ENCODE measurements at regions not wholly inside any gene's neighbourhood (a gene's known extent, or its start where the extent isn't known, plus 50 kb on each side); places are given as distances from the start of the nearest gene placed in this dataset.

GRCh38 chr11:77530879-77531278 lies 57.0 kb upstream of the PAK1 start:
- no peak overlapping the region for H3K27ac ChIP-seq (ENCODE audit: low read depth)
- no peak overlapping the region for H3K4me2 ChIP-seq
- H3K4me1 Mint-ChIP-seq, result peaks cover 16% of the 10 kb centered on the region
- ATAC-seq (no peak), DNase-seq (ENCODE audit: low spot score) (peak; percentile 38)
- H3F3A ChIP-seq (replicated peaks; ENCODE audit: low read depth), result no peaks in the 10 kb centered on the region
- H2AFZ ChIP-seq, result peak overlapping the region; percentile 52; the same call in 1 of the 2 replicates
- H3K27me3 ChIP-seq (ENCODE audit: insufficient read depth), result no peaks in the 10 kb centered on the region
- H3K27me3 Mint-ChIP-seq (ENCODE audit: insufficient read depth, low read depth, poor library complexity), result peaks cover 2% of the 10 kb centered on the region
- no peaks in the 10 kb centered on the region for H4K20me1 ChIP-seq (replicated peaks; ENCODE audit: insufficient read depth)
- no peaks in the 10 kb centered on the region for H3K36me3 Mint-ChIP-seq (ENCODE audit: low read depth)
- H3K4me3 ChIP-seq, result no peak overlapping the region
- no peaks in the 10 kb centered on the region for H3K9me3 Mint-ChIP-seq
- H3K79me2 ChIP-seq (replicated peaks; ENCODE audit: insufficient read depth), result no peaks in the 10 kb centered on the region
- TF ChIP-seq ZNF114 (CRISPR knock-in tag; IDR thresholded peaks at IDR 0.05), result no peak
- peak in 1 of 2 experiments; percentile 52; a peak in 2 of 4 replicates for TF ChIP-seq CTCF (conservative IDR thresholded peaks at IDR 0.05; ENCODE audit: low read depth in 2 of 2)
- no peak overlapping the region for H3K4me3 Mint-ChIP-seq
- peaks cover 18% of the 10 kb centered on the region for H3K4me1 ChIP-seq (ENCODE audit: insufficient read depth)
- H3K27ac Mint-ChIP-seq, result no peak overlapping the region
- no peaks in the 10 kb centered on the region for H3K36me3 ChIP-seq (ENCODE audit: insufficient read depth)
- no peaks in the 10 kb centered on the region for H3K9me2 ChIP-seq (ENCODE audit: insufficient read depth)

- ATAC-seq, result peak; percentile 73
- H3K4me1 Mint-ChIP-seq, result peaks cover 18% of the 10 kb centered on the region
- peaks cover 21% of the 10 kb centered on the region for H3K4me1 ChIP-seq (ENCODE audit: insufficient read depth)
- no peak overlapping the region for H3K27ac Mint-ChIP-seq
- no peaks in the 10 kb centered on the region for H4K20me1 ChIP-seq (replicated peaks; ENCODE audit: insufficient read depth)
- H3K36me3 ChIP-seq (ENCODE audit: insufficient read depth), result no peaks in the 10 kb centered on the region
- DNase-seq (ENCODE audit: low spot score), result no peak
- no peak overlapping the region for H3K4me2 ChIP-seq
- no peaks in the 10 kb centered on the region for H3K36me3 Mint-ChIP-seq (ENCODE audit: low read depth)
- H3F3A ChIP-seq (replicated peaks; ENCODE audit: low read depth), result no peaks in the 10 kb centered on the region
- no peaks in the 10 kb centered on the region for H3K79me2 ChIP-seq (replicated peaks; ENCODE audit: insufficient read depth)
- no peak overlapping the region for H3K4me3 Mint-ChIP-seq
- H3K27me3 Mint-ChIP-seq (ENCODE audit: insufficient read depth, low read depth, poor library complexity), result no peaks in the 10 kb centered on the region
- H3K9me3 Mint-ChIP-seq, result no peaks in the 10 kb centered on the region
- H3K4me3 ChIP-seq, result no peak overlapping the region
- H3K27me3 ChIP-seq (ENCODE audit: insufficient read depth), result no peaks in the 10 kb centered on the region
- no peak overlapping the region for H2AFZ ChIP-seq
- H3K27ac ChIP-seq (ENCODE audit: low read depth), result no peak overlapping the region
- no peaks in the 10 kb centered on the region for H3K9me2 ChIP-seq (ENCODE audit: insufficient read depth)
- no peak for TF ChIP-seq STAT1 (IDR thresholded peaks at IDR 0.05; ENCODE audit: unreplicated experiment)
- TF ChIP-seq ZNF462 (CRISPR knock-in tag; IDR thresholded peaks at IDR 0.05), result no peak
- no peak for TF ChIP-seq EZH2phosphoT487 (IDR thresholded peaks at IDR 0.05; ENCODE audit: unreplicated experiment)
- no peak for TF ChIP-seq JUNB (IDR thresholded peaks at IDR 0.05; ENCODE audit: unreplicated experiment)
- no peak for TF ChIP-seq POLR2AphosphoS5 (IDR thresholded peaks at IDR 0.05; ENCODE audit: low read depth)
- TF ChIP-seq EZH2 (IDR thresholded peaks at IDR 0.05; ENCODE audit: low read depth, unreplicated experiment), result no peak
- no peak for TF ChIP-seq REST (IDR thresholded peaks at IDR 0.05; ENCODE audit: unreplicated experiment)
- TF ChIP-seq ETS1 (IDR thresholded peaks at IDR 0.05), result no peak
Measured at GRCh38 chr11:77529685-77530084, 55.8 kb upstream of the PAK1 start.
